AG04450 (cell line): ENCODE measurements at regions not wholly inside any gene's neighbourhood (a gene's known extent, or its start where the extent isn't known, plus 50 kb on each side); places are given as distances from the start of the nearest gene placed in this dataset.

Experiments
- CTCF ChIA-PET: fragments of 300-600, 350-600 bp; formaldehyde crosslinking; extraction: SDS; loops from one replicate; lab custom pipeline; 2022; ENCODE audit warnings: antibody characterized with exemption, inconsistent platforms; lab: Charles Lee
- POLR2A ChIA-PET: fragments of 350-600 bp; formaldehyde crosslinking; extraction: SDS; loops from one replicate; lab custom pipeline; 2021; ENCODE audit warnings: antibody characterized with exemption, inconsistent platforms; lab: Yijun Ruan, JAX
- DNase-seq: peaks from one replicate; pipeline ENCODE4 v3.0.0-alpha.2; 2011; ENCODE audit warnings: low read depth, low spot score
- H3K27ac ChIP-seq: one replicate; pipeline ENCODE4 v1.5.1; 2012; ENCODE audit warnings: low read depth, low read length, control low read depth
- H3K27me3 ChIP-seq: one replicate; pipeline ENCODE4 v1.6.0; 2012; ENCODE audit warnings: low read length; ENCODE audit not compliant: control insufficient read depth, insufficient read depth
- H3K4me3 ChIP-seq: 2 replicates; pipeline ENCODE4 v1.5.1; 2011; ENCODE audit warnings: mild to moderate bottlenecking, low read depth, low read length, control low read depth
- H3K9me3 ChIP-seq: 2 replicates; pipeline ENCODE4 v1.5.1; 2012; ENCODE audit warnings: low read length; ENCODE audit not compliant: control insufficient read depth, insufficient read depth
- TF ChIP-seq, protein P1 (sequence below): IDR thresholded peaks from 2 replicates; pipeline ENCODE4 v1.5.1; 2011; ENCODE audit warnings: low read depth, low read length, control low read depth, inconsistent platforms

DNA sequence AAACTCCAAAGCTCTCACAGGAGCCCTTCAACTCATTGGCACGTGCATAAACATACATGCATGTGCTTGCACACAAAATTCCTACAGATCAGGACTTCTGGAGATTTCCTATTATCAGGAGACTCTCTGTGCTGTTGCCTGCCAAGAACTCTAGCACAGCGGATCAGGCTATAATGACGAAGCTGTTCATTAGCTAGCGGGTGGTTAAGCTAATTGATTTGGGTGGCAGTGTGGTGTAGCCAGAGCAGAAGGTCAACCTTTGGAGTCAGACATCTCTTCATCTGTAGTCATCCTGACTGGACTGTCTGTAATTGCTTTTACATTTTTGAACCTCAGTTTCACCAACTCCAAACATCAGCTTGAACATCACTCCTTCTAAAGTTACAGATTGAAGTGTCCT is 69.0 kb downstream of the KIF2B start:
- CTCF ChIA-PET: no interaction called here
- Histone ChIP-seq H3K27ac (no peak overlapping the region), H3K27me3 (no peaks in the 10 kb centered on the region), H3K4me3 (no peak overlapping the region), H3K9me3 (no peaks in the 10 kb centered on the region)
- no peak for DNase-seq
- TF ChIP-seq, protein P1, sequence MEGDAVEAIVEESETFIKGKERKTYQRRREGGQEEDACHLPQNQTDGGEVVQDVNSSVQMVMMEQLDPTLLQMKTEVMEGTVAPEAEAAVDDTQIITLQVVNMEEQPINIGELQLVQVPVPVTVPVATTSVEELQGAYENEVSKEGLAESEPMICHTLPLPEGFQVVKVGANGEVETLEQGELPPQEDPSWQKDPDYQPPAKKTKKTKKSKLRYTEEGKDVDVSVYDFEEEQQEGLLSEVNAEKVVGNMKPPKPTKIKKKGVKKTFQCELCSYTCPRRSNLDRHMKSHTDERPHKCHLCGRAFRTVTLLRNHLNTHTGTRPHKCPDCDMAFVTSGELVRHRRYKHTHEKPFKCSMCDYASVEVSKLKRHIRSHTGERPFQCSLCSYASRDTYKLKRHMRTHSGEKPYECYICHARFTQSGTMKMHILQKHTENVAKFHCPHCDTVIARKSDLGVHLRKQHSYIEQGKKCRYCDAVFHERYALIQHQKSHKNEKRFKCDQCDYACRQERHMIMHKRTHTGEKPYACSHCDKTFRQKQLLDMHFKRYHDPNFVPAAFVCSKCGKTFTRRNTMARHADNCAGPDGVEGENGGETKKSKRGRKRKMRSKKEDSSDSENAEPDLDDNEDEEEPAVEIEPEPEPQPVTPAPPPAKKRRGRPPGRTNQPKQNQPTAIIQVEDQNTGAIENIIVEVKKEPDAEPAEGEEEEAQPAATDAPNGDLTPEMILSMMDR: no peak
- POLR2A ChIA-PET: no interaction called here

DNA sequence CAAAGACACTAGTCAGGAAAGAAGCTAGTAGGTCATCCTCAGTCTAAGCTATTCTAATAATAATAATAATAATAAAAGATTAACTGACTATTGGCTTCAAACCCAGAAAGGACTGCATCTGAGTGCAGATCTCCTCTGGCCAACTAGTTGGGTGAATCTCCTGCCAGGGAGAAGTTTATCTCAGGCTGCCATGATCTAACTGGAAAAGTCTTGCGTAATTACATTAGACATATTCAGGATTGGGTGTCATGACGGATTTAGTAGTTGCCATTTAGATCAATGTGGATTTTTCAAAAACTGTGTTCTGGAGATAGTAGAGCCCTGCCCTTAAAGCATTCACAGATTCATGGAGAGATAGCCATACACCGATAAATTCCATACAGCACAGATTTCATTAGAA is 69.5 kb downstream of the KIF2B start:
- no peaks in the 10 kb centered on the region for H3K27me3 ChIP-seq
- DNase-seq: no peak
- TF ChIP-seq, protein P1: no peak
- ChIA-PET CTCF (no interaction called here), POLR2A (no interaction called here)
- H3K9me3 ChIP-seq: no peaks in the 10 kb centered on the region
- H3K27ac ChIP-seq: no peak overlapping the region
- no peak overlapping the region for H3K4me3 ChIP-seq

DNA sequence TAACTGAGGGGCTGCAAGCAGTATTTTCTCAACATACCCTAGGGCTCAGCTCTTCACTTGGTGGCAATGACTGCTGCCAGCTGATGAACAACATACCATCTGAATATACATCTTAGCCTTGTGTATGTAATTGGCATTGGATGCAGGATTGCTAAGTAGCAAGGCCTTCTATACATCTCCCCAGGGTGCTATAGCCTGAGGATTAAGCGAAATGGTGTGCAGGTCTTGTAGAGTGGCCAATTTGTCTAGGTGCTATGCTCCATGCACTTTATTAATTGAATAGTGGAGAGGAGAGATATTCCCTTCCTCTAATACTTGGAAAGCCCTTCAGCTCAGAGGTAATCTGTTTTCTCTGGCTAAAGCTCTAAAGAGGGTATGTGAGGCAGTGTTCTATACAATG is 71.9 kb downstream of the KIF2B start:
- no peak for DNase-seq
- CTCF ChIA-PET: no interaction called here

DNA sequence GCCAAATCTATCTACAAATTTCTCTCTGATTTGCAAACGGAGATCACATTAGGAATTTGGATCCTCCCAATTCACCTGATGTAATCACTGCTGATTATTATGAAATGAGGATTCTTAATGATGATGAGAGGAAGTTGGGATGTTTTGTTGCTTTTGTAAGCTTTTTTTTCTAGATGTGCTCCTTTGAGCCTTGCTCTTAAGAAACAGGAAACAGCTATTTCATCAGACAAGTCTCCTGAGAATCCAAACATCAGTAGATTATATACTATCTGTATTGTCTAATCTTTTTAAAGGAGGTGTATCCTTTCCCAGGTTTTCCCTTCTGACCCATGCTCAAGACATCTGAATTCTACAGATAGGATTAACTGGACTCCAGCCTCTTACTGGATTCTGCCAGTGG is 73.3 kb downstream of the KIF2B start:
- POLR2A ChIA-PET: no interaction called here
- H3K27ac ChIP-seq: no peak overlapping the region
- CTCF ChIA-PET: no interaction called here
- TF ChIP-seq, protein P1: no peak
- H3K4me3 ChIP-seq: no peak overlapping the region
- peaks cover 5% of the 10 kb centered on the region for H3K9me3 ChIP-seq
- H3K27me3 ChIP-seq: no peaks in the 10 kb centered on the region
- no peak for DNase-seq

More for the DNA sequence above, 71.9 kb downstream of the KIF2B start:
- POLR2A ChIA-PET: no interaction called here
- no peak overlapping the region for H3K27ac ChIP-seq
- peaks cover 3% of the 10 kb centered on the region; the same call in 1 of the 2 replicates for H3K9me3 ChIP-seq
- no peaks in the 10 kb centered on the region for H3K27me3 ChIP-seq
- TF ChIP-seq, protein P1: no peak
- no peak overlapping the region for H3K4me3 ChIP-seq

DNA sequence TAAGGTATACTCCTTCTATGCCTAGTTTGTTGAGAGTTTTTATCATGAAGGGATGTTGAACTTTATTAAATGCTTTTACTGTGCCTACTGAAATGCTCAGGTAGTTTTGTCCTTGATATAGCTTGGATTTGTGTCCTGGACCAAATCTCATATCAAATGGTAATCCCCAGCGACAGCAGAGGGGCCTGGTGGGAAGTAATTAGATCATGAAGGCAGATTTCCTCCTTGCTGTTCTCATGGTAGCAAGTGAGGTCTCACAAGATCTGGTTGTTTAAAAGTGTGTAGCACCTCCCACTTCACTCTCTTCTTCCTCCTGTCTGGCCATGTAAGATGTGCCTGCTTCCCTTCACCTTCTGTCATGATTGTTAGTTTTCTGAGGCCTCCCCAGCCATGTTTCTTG is 78.2 kb downstream of the KIF2B start:
- CTCF ChIA-PET: no interaction called here
- peaks cover 6% of the 10 kb centered on the region for H3K9me3 ChIP-seq
- POLR2A ChIA-PET: no interaction called here

More for the DNA sequence above, 78.2 kb downstream of the KIF2B start:
- TF ChIP-seq, protein P1: no peak
- DNase-seq: no peak
- Histone ChIP-seq H3K27me3 (no peaks in the 10 kb centered on the region), H3K27ac (no peak overlapping the region), H3K4me3 (no peak overlapping the region)
